K562 (cell line): ENCODE measurements at regions not wholly inside any gene's neighbourhood (a gene's known extent, or its start where the extent isn't known, plus 50 kb on each side); places are given as distances from the start of the nearest gene placed in this dataset.

ENCODE experiments used
- ATAC-seq: fragments of 200-7000 bp; cut with Tn5 transposase; 3 replicates; pipeline ENCODE4 v1.9.1; 2020; ENCODE audit warnings: moderate library complexity
- BruUV-seq: library from RNA; stranded (reverse); fragments of 400-500 nt; replicated peaks from 2 replicates; lab custom pipeline; 2021; lab: Mats Ljungman, UMichigan
- CTCF ChIA-PET: fragments of 300-600 bp; formaldehyde crosslinking; extraction: SDS; loops from one replicate; lab custom pipeline; 2021; ENCODE audit warnings: low intra/inter-chr PET ratio; lab: Yijun Ruan, JAX
- POLR2A ChIA-PET: fragments of 300-600, 350-650 bp; sonication (Branson Sonifier 250); formaldehyde crosslinking; extraction: SDS; loops from one replicate; lab custom pipeline; 2021; ENCODE audit warnings: antibody characterized with exemption, inconsistent platforms; lab: Yijun Ruan, JAX
- DNase-seq, 4 experiments: peaks; one replicate each; pipeline versions ENCODE4 v3.0.0 to v3.0.0-alpha.2; 2011 to 2018; ENCODE audit warnings: low spot score in 3 of 4, mixed read lengths in 3 of 4; ENCODE audit errors: extremely low read depth in 1 of 4
- FAIRE-seq: peaks from 2 replicates; lab custom pipeline; 2011; peaks lifted over from hg19 to GRCh38; lab: Jason Lieb, UNC
- H2AFZ ChIP-seq: 2 replicates; pipeline ENCODE4 v1.6.0; 2011; ENCODE audit warnings: low read depth, low read length, control low read depth, inconsistent platforms
- H3K27ac ChIP-seq: fragments of 200-600 bp; 3 replicates; pipeline ENCODE4 v1.8.0; 2011; ENCODE audit warnings: low read depth, mild to moderate bottlenecking, control low read depth, inconsistent platforms, low read length, moderate library complexity, mixed read lengths; ENCODE audit errors: extremely low read depth
- H3K27me3 ChIP-seq, 2 experiments: fragments of 300-600 bp in 1 of 2; 2 replicates in 1 of 2; 3 replicates in 1 of 2; pipeline versions ENCODE4 v1.6.0 to v1.8.0; 2011; ENCODE audit warnings: inconsistent platforms in 2 of 2, low read length in 2 of 2, mild to moderate bottlenecking in 1 of 2, mixed read lengths in 1 of 2, moderate library complexity in 1 of 2; ENCODE audit not compliant: control insufficient read depth in 2 of 2, insufficient read depth in 2 of 2
- H3K36me3 ChIP-seq: fragments of 300-600 bp; 3 replicates; pipeline ENCODE4 v1.8.0; 2011; ENCODE audit warnings: mild to moderate bottlenecking, low read length, inconsistent platforms; ENCODE audit not compliant: control insufficient read depth, insufficient read depth
- H3K4me1 ChIP-seq, 2 experiments: fragments of 200-600 bp in 1 of 2; replicated peaks in 1 of 2; 2 replicates in 1 of 2; 3 replicates in 1 of 2; pipeline versions ENCODE4 v1.5.1 to v1.8.0; 2011; ENCODE audit warnings: inconsistent platforms in 2 of 2, low read length in 2 of 2, mild to moderate bottlenecking in 1 of 2, mixed read lengths in 1 of 2, moderate library complexity in 1 of 2; ENCODE audit not compliant: control insufficient read depth in 2 of 2, insufficient read depth in 2 of 2
- H3K4me2 ChIP-seq: 2 replicates; pipeline ENCODE4 v1.6.1; 2011; ENCODE audit warnings: low read length, control low read depth, inconsistent platforms, mixed read lengths; ENCODE audit not compliant: insufficient read depth
- H3K4me3 ChIP-seq: fragments of 200-600 bp; sonication (generic), shearing (Covaris generic); 2 replicates; pipeline ENCODE4 v1.5.1; 2016; ENCODE audit warnings: control low read depth, inconsistent platforms
- H3K79me2 ChIP-seq: fragments of 200-600 bp; 3 replicates; pipeline ENCODE4 v1.8.0; 2011; ENCODE audit warnings: low read length, inconsistent platforms; ENCODE audit not compliant: control insufficient read depth, insufficient read depth
- H3K9ac ChIP-seq, 2 experiments: 2 replicates each; pipeline versions ENCODE4 v1.6.0 to v1.6.1; 2011; ENCODE audit warnings: low read depth in 2 of 2, low read length in 2 of 2, control low read depth in 1 of 2, inconsistent platforms in 1 of 2, mild to moderate bottlenecking in 1 of 2, mixed read lengths in 1 of 2; ENCODE audit not compliant: insufficient read depth in 1 of 2
- H3K9me1 ChIP-seq: one replicate; pipeline ENCODE4 v1.6.0; 2011; ENCODE audit warnings: inconsistent platforms, mild to moderate bottlenecking, low read length, moderate library complexity; ENCODE audit not compliant: control insufficient read depth, insufficient read depth
- H3K9me3 ChIP-seq: replicated peaks from 2 replicates; pipeline ENCODE4 v1.5.1; 2011; ENCODE audit warnings: low read depth, low read length, inconsistent platforms; ENCODE audit not compliant: control insufficient read depth, insufficient read depth
- H4K20me1 ChIP-seq: replicated peaks from 2 replicates; pipeline ENCODE4 v1.6.1; 2011; ENCODE audit warnings: low read length, inconsistent platforms, mixed read lengths; ENCODE audit not compliant: control insufficient read depth, insufficient read depth
- CTCF ChIP-seq, 3 experiments: IDR thresholded peaks in 2 of 3; conservative IDR thresholded peaks in 1 of 3; 2 replicates each; pipeline ENCODE4 v1.5.1; 2011 to 2012; ENCODE audit warnings: low read length in 3 of 3, mild to moderate bottlenecking in 3 of 3, control low read depth in 2 of 3, improper control_type of control experiment in 1 of 3, inconsistent platforms in 1 of 3, low read depth in 1 of 3, mixed read lengths in 1 of 3, moderate library complexity in 1 of 3; ENCODE audit not compliant: insufficient read depth in 2 of 3
- ERF ChIP-seq: fragments of 450-650 bp; formaldehyde crosslinking; IDR thresholded peaks from 2 replicates; pipeline ENCODE4 v1.4.0; 2020; ENCODE audit warnings: mild to moderate bottlenecking, mixed read lengths
- RAD21 ChIP-seq, 2 experiments: fragments of 250-450 bp in 1 of 2; fragments of 450-650 bp in 1 of 2; sonication (Bioruptor Pico) in 1 of 2; formaldehyde crosslinking in 1 of 2; IDR thresholded peaks in 1 of 2; conservative IDR thresholded peaks in 1 of 2; 2 replicates each; pipeline versions ENCODE4 v1.4.0 to v1.8.0; 2020 to 2022; ENCODE audit warnings: mild to moderate bottlenecking in 2 of 2, moderate library complexity in 1 of 2
- REST ChIP-seq, 2 experiments: fragments of 450-650 bp; formaldehyde crosslinking in 1 of 2; IDR thresholded peaks; 2 replicates each; pipeline versions ENCODE4 v1.4.0 to v1.6.1; 2014 to 2020; ENCODE audit warnings: mild to moderate bottlenecking in 2 of 2, borderline replicate concordance in 1 of 2, low read depth in 1 of 2
- TCF15 ChIP-seq: fragments of 250-450 bp; sonication (Bioruptor Pico); IDR thresholded peaks from 2 replicates; pipeline ENCODE4 v1.8.0; 2022; ENCODE audit warnings: moderate library complexity, mild to moderate bottlenecking, inconsistent platforms
- ZNF655 ChIP-seq: fragments of 250-450 bp; sonication (Bioruptor Pico); IDR thresholded peaks from 2 replicates; pipeline ENCODE4 v1.5.0; 2021
- WGBS: fragments of 100-300 bp; shearing (Covaris generic); methylation state at CpG from one replicate; pipeline ENCODE4 v1.1.6; 2016; ENCODE audit warnings: low coverage, mixed read lengths; ENCODE audit not compliant: insufficient coverage; ENCODE audit errors: missing lambda C conversion rate; 5-methylcytosine and 5-hydroxymethylcytosine counted together
- in situ Hi-C: fragments of 300-500 bp; cut with MboI; formaldehyde crosslinking; loops from 4 replicates; pipeline ENCODE4 v1.15.0; 2018; ENCODE audit warnings: inconsistent platforms, mixed read lengths
- intact Hi-C: fragments of 100-400 bp; cut with micrococcal nuclease; formaldehyde crosslinking; loops from 2 replicates; pipeline ENCODE4 v1.14.2; 2022

GRCh38 chr16:16991711-16992110 is 479.0 kb downstream of the XYLT1 start:
- TF ChIP-seq ERF (CRISPR knock-in tag) (no peak), TCF15 (CRISPR knock-in tag) (no peak), RAD21 (CRISPR knock-in tag; conservative IDR thresholded peaks at IDR 0.05 in 1 of 2, IDR thresholded peaks at IDR 0.05 in 1 of 2) (peak in 1 of 2 experiments; percentile 54; a peak in 2 of 4 replicates), CTCF (IDR thresholded peaks at IDR 0.05 in 2 of 3, conservative IDR thresholded peaks at IDR 0.05 in 1 of 3; ENCODE audit: insufficient read depth in 2 of 3, low read depth in 1 of 3, low read length in 3 of 3) (peak in 2 of 3 experiments; percentile 34 to 52; a peak in 2 of 6 replicates), REST (IDR thresholded peaks at IDR 0.05; ENCODE audit: borderline replicate concordance) (peak; percentile 34; the same call in 1 of the 2 replicates), REST (CRISPR knock-in tag; IDR thresholded peaks at IDR 0.05; ENCODE audit: low read depth) (no peak), ZNF655 (CRISPR knock-in tag) (no peak)
- Histone ChIP-seq H3K27ac (no peak overlapping the region), H3K4me2 (no peak overlapping the region), H3K27me3 (peaks cover 14 to 42% of the 10 kb centered on the region in 2 experiments), H2AFZ (no peak overlapping the region), H3K36me3 (no peaks in the 10 kb centered on the region), H3K9me1 (no peaks in the 10 kb centered on the region), H3K4me1 (no peaks in the 10 kb centered on the region), H3K9me3 (no peaks in the 10 kb centered on the region), H3K9ac (no peak overlapping the region), H3K4me3 (no peak overlapping the region), H3K79me2 (no peaks in the 10 kb centered on the region), H4K20me1 (0 out of 2 replicates have a peak, but pooled peaks cover 4% of the 10 kb centered on the region)
- BruUV-seq = no TSS peak
- ATAC-seq (peak; percentile 46; the same call in 2 of the 3 replicates), FAIRE-seq (no peak), DNase-seq (peak in 1 of 4 experiments; percentile 17)
- intact Hi-C loops (loop anchor here (10.0 kb wide), 1 partner anchor 163 kb away; no protein-coding TSS in a partner anchor), in situ Hi-C loops (no loop called here)
- 3% methylated on average over 4 of the region's 4 CpGs for WGBS
- CTCF ChIA-PET = no interaction called here
- POLR2A ChIA-PET = interaction anchor here (0.6 kb wide), 1 partner anchor 1942 kb away, joined by 4 read pairs; no protein-coding TSS in a partner anchor
